GM12891 (cell line): ENCODE measurements at regions not wholly inside any gene's neighbourhood (a gene's known extent, or its start where the extent isn't known, plus 50 kb on each side); places are given as distances from the start of the nearest gene placed in this dataset.

Source experiments
- DNase-seq: peaks from one replicate; pipeline ENCODE4 v3.0.0; 2011; ENCODE audit warnings: low spot score; ENCODE audit not compliant: insufficient read length
- FAIRE-seq: peaks from 2 replicates; lab custom pipeline; 2011; peaks lifted over from hg19 to GRCh38; lab: Jason Lieb, UNC
- PAX5 ChIP-seq: IDR thresholded peaks from 2 replicates; pipeline ENCODE4 v1.6.1; 2011; ENCODE audit warnings: low read length, moderate library complexity, mild to moderate bottlenecking; ENCODE audit not compliant: insufficient read depth, severe bottlenecking
- POLR2A ChIP-seq: IDR thresholded peaks from 2 replicates; pipeline ENCODE4 v1.6.1; 2011; ENCODE audit warnings: low read depth, low read length, control low read depth
- POLR2AphosphoS5 ChIP-seq: IDR thresholded peaks from 2 replicates; pipeline ENCODE4 v1.6.1; 2011; ENCODE audit warnings: low read depth, low read length, control low read depth
- POU2F2 ChIP-seq: IDR thresholded peaks from 2 replicates; pipeline ENCODE4 v1.6.1; 2011; ENCODE audit warnings: low read depth, mild to moderate bottlenecking, control low read depth, low read length, moderate library complexity
- SPI1 ChIP-seq: IDR thresholded peaks from 2 replicates; pipeline ENCODE4 v1.6.1; 2011; ENCODE audit warnings: low read depth, low read length, control low read depth
- TAF1 ChIP-seq: IDR thresholded peaks from 2 replicates; pipeline ENCODE4 v1.6.1; 2011; ENCODE audit warnings: low read depth, low read length, control low read depth

- TF ChIP-seq PAX5 (no peak), POLR2AphosphoS5 (no peak), POU2F2 (no peak), POLR2A (no peak), TAF1 (no peak), SPI1 (no peak)
These were observed 49.9 kb upstream of the DAPK1 start for GRCh38 chr9:87447547-87448432.

More at GRCh38 chr9:87447547-87448432, 49.9 kb upstream of the DAPK1 start:
- no peak for FAIRE-seq
- DNase-seq = no peak
